ENCODE measurements at regions not wholly inside any gene's neighbourhood (a gene's known extent, or its start where the extent isn't known, plus 50 kb on each side); places are given as distances from the start of the nearest gene placed in this dataset.
"Not testable (repeated sequence)": the region's sequence is repeated elsewhere in the genome, so short reads cannot be mapped to it uniquely, and the experiment has no call there.

- H3K4me3 ChIP-seq (ENCODE audit: low read depth, low read length): no peak overlapping the region
- DNase-seq (ENCODE audit: low read depth): no peak
- TF ChIP-seq, protein P1, sequence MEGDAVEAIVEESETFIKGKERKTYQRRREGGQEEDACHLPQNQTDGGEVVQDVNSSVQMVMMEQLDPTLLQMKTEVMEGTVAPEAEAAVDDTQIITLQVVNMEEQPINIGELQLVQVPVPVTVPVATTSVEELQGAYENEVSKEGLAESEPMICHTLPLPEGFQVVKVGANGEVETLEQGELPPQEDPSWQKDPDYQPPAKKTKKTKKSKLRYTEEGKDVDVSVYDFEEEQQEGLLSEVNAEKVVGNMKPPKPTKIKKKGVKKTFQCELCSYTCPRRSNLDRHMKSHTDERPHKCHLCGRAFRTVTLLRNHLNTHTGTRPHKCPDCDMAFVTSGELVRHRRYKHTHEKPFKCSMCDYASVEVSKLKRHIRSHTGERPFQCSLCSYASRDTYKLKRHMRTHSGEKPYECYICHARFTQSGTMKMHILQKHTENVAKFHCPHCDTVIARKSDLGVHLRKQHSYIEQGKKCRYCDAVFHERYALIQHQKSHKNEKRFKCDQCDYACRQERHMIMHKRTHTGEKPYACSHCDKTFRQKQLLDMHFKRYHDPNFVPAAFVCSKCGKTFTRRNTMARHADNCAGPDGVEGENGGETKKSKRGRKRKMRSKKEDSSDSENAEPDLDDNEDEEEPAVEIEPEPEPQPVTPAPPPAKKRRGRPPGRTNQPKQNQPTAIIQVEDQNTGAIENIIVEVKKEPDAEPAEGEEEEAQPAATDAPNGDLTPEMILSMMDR (IDR thresholded peaks at IDR 0.05; ENCODE audit: insufficient read depth, low read depth, low read length): no peak
Measured at GRCh38 chr13:78540058-78540457, 63.3 kb downstream of the POU4F1 start.

DNA sequence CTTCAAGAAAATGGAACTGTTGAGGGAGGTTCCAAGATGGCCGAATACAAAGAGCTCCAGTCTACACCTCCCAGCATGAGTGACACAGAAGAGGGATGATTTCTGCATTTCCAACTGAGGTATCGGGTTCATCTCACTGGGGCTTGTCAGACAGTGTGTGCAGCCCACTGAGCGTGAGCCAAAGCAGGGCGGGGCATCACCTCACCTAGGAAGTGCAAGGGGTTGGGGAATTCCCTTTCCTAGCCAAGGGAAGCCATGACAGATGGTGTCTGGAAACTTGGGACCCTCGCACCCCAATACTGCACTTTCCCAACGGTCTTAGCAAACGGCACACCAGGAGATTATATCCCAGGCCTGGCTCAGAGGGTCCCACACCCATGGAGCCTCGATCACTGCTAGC is 77.3 kb downstream of the POU4F1 start:
- H3K4me3 ChIP-seq (ENCODE audit: low read depth, low read length); DNase-seq (ENCODE audit: low read depth): not testable (repeated sequence)

DNA sequence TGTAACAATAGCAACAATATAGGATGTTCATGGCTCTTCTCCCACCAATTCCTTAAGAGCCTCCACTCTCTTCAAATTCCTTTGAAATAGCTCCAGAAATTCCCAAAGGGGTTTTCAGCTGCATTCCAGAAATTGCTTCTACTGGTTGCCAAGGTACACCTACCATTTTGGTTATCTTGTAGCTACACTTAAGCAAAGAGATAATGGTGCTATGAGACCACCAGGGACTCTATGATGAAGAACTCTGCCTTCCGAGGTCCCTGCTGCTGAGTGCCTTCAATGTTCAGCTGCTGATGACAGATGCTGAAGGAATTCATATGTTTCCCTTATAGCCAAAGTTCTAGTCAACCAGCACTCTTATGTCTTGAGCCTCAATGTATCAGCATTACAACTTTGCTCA is 78.4 kb downstream of the POU4F1 start:
- DNase-seq (ENCODE audit: low read depth): no peak
- no peak overlapping the region for H3K4me3 ChIP-seq (ENCODE audit: low read depth, low read length)
- TF ChIP-seq, protein P1 (IDR thresholded peaks at IDR 0.05; ENCODE audit: insufficient read depth, low read depth, low read length): no peak

- TF ChIP-seq, protein P1 (IDR thresholded peaks at IDR 0.05; ENCODE audit: insufficient read depth, low read depth, low read length): no peak
- DNase-seq (ENCODE audit: low read depth): no peak
- no peak overlapping the region for H3K4me3 ChIP-seq (ENCODE audit: low read depth, low read length)
Measured at GRCh38 chr13:78521091-78521490, 82.3 kb downstream of the POU4F1 start.

- TF ChIP-seq, protein P1 (IDR thresholded peaks at IDR 0.05; ENCODE audit: insufficient read depth, low read depth, low read length): no peak
Measured at GRCh38 chr13:78520425-78520824, 82.9 kb downstream of the POU4F1 start.

GRCh38 chr13:78518482-78518881 is 84.9 kb downstream of the POU4F1 start:
- not testable (repeated sequence) for DNase-seq (ENCODE audit: low read depth); H3K4me3 ChIP-seq (ENCODE audit: low read depth, low read length)

More at GRCh38 chr13:78520425-78520824, 82.9 kb downstream of the POU4F1 start:
- no peak overlapping the region for H3K4me3 ChIP-seq (ENCODE audit: low read depth, low read length)
- DNase-seq (ENCODE audit: low read depth): no peak

DNA sequence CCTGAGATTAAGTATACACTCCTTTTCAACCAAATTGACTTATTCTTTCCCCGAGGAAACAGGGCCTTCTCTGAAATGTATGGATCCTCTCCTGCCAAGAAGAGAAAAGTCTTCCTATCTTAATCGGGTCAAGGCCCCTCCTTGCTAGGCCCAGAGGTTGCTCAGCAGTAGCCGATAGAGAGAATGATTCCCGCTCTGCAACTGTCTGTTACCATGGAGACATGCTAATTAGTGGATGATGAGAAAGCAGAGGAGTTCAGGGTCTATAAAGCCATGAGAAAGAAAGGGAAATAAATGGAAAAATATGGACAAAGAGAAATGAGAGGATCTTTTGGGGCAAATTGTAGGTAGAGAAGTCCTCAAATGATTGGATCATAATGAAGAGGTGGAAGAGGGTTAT is 103.5 kb downstream of the POU4F1 start:
- DNase-seq (ENCODE audit: low read depth): no peak
- no peak overlapping the region for H3K4me3 ChIP-seq (ENCODE audit: low read depth, low read length)
- TF ChIP-seq, protein P1 (IDR thresholded peaks at IDR 0.05; ENCODE audit: insufficient read depth, low read depth, low read length): no peak

GRCh38 chr13:78497702-78498355 is 105.5 kb downstream of the POU4F1 start:
- no peak for DNase-seq (ENCODE audit: low read depth)

More at GRCh38 chr13:78497702-78498355, 105.5 kb downstream of the POU4F1 start:
- TF ChIP-seq, protein P1 (IDR thresholded peaks at IDR 0.05; ENCODE audit: insufficient read depth, low read depth, low read length): no peak
- no peak overlapping the region for H3K4me3 ChIP-seq (ENCODE audit: low read depth, low read length)

Measured in fibroblast of villous mesenchyme (primary cell).